ENCODE measurements at regions not wholly inside any gene's neighbourhood (a gene's known extent, or its start where the extent isn't known, plus 50 kb on each side); places are given as distances from the start of the nearest gene placed in this dataset.

- DNase-seq = no peak
Measured at GRCh38 chr1:98420376-98421084, 241.0 kb upstream of the SNX7 start.

- no peak for DNase-seq
Measured at GRCh38 chr1:98417820-98418219, 243.7 kb upstream of the SNX7 start.

- DNase-seq = no peak
Measured at GRCh38 chr1:98410082-98410481, 251.4 kb upstream of the SNX7 start.

GRCh38 chr1:98406352-98407088 is 255.0 kb upstream of the SNX7 start:
- DNase-seq = no peak

GRCh38 chr1:98405581-98406074 is 255.9 kb upstream of the SNX7 start:
- no peak for DNase-seq

- DNase-seq = no peak
Measured at GRCh38 chr1:98404866-98405265, 256.7 kb upstream of the SNX7 start.

- peak; percentile 16 for DNase-seq
Measured at GRCh38 chr1:98403963-98404480, 257.5 kb upstream of the SNX7 start.

GRCh38 chr1:98402860-98403259 is 258.7 kb upstream of the SNX7 start:
- peak; percentile 65 for DNase-seq

- DNase-seq = no peak
Measured at GRCh38 chr1:98400446-98400845, 261.1 kb upstream of the SNX7 start.

- DNase-seq = no peak
Measured at GRCh38 chr1:98399218-98399617, 262.3 kb upstream of the SNX7 start.

GRCh38 chr1:98398649-98399048 is 262.9 kb upstream of the SNX7 start:
- no peak for DNase-seq

- DNase-seq = no peak
Measured at GRCh38 chr1:98398092-98398491, 263.4 kb upstream of the SNX7 start.

- DNase-seq = no peak
Measured at GRCh38 chr1:98393719-98394118, 267.8 kb upstream of the SNX7 start.

- DNase-seq = no peak
Measured at GRCh38 chr1:98391175-98391574, 270.3 kb upstream of the SNX7 start.

- DNase-seq = no peak
Measured at GRCh38 chr1:98389809-98390208, 271.7 kb upstream of the SNX7 start.

- DNase-seq = peak; percentile 46
Measured at GRCh38 chr1:98388441-98388840, 273.1 kb upstream of the SNX7 start.

- no peak for DNase-seq
Measured at GRCh38 chr1:98387701-98388100, 273.8 kb upstream of the SNX7 start.

- DNase-seq = no peak
Measured at GRCh38 chr1:98386675-98387440, 274.7 kb upstream of the SNX7 start.

GRCh38 chr1:98385652-98386051 is 275.9 kb upstream of the SNX7 start:
- DNase-seq = no peak

GRCh38 chr1:98384461-98385141 is 276.9 kb upstream of the SNX7 start:
- DNase-seq = no peak

- no peak for DNase-seq
Measured at GRCh38 chr1:98382986-98383740, 278.4 kb upstream of the SNX7 start.

GRCh38 chr1:98382586-98382985 is 278.9 kb upstream of the SNX7 start:
- no peak for DNase-seq

Data from MV-4-11 (cell line).